GM12878 (cell line): ENCODE measurements at regions not wholly inside any gene's neighbourhood (a gene's known extent, or its start where the extent isn't known, plus 50 kb on each side); places are given as distances from the start of the nearest gene placed in this dataset.

Source experiments
- ATAC-seq: fragments of 200-7000 bp; cut with Tn5 transposase; 3 replicates; pipeline ENCODE4 v1.9.1; 2020; ENCODE audit warnings: mild to moderate bottlenecking, moderate library complexity
- BruUV-seq: library from RNA; stranded (reverse); fragments of 400-500 nt; replicated peaks from 2 replicates; lab custom pipeline; 2021; lab: Mats Ljungman, UMichigan
- CTCF ChIA-PET: fragments of 300-600 bp; sonication (Branson Sonifier 250); formaldehyde crosslinking; extraction: SDS; loops from one replicate; lab custom pipeline; 2021; ENCODE audit warnings: inconsistent platforms; lab: Yijun Ruan, JAX
- POLR2A ChIA-PET: fragments of 350-600 bp; formaldehyde crosslinking; extraction: SDS; loops from one replicate; lab custom pipeline; 2021; ENCODE audit warnings: inconsistent platforms; lab: Charles Lee
- RAD21 ChIA-PET: fragments of 300-600 bp; sonication (Branson Sonifier 250); formaldehyde crosslinking; loops from one replicate; lab custom pipeline; 2023; ENCODE audit warnings: antibody characterized with exemption; ENCODE audit not compliant: unreplicated experiment; lab: Charles Lee
- SMC1A ChIA-PET: fragments of 300-600 bp; sonication (Branson Sonifier 250); formaldehyde crosslinking; loops from one replicate; lab custom pipeline; 2023; ENCODE audit not compliant: unreplicated experiment, uncharacterized antibody; lab: Charles Lee
- DNase-seq: peaks from one replicate; pipeline ENCODE4 v3.0.0-alpha.2; 2011; ENCODE audit warnings: low read depth, low spot score
- FAIRE-seq: peaks from 3 replicates; lab custom pipeline; 2011; peaks lifted over from hg19 to GRCh38; lab: Jason Lieb, UNC
- H2AFZ ChIP-seq: 2 replicates; pipeline ENCODE4 v1.6.0; 2011; ENCODE audit warnings: low read depth, low read length, control low read depth; ENCODE audit not compliant: control insufficient read depth
- H3K27ac ChIP-seq: 2 replicates; pipeline ENCODE4 v1.5.1; 2011; ENCODE audit warnings: control low read depth; ENCODE audit not compliant: control insufficient read depth, insufficient read depth
- H3K27me3 ChIP-seq, 2 experiments: replicated peaks in 1 of 2; 2 replicates each; pipeline versions ENCODE4 v1.6.0 to v1.6.1; 2011; ENCODE audit warnings: low read length in 1 of 2; ENCODE audit not compliant: control insufficient read depth in 2 of 2, insufficient read depth in 2 of 2
- H3K36me3 ChIP-seq, 2 experiments: 2 replicates each; pipeline ENCODE4 v1.5.1; 2011; ENCODE audit warnings: low read length in 1 of 2; ENCODE audit not compliant: control insufficient read depth in 2 of 2, insufficient read depth in 2 of 2
- H3K4me1 ChIP-seq: 2 replicates; pipeline ENCODE4 v1.6.1; 2011; ENCODE audit warnings: mild to moderate bottlenecking, low read length, moderate library complexity, mixed read lengths; ENCODE audit not compliant: control insufficient read depth, insufficient read depth
- H3K4me2 ChIP-seq: 2 replicates; pipeline ENCODE4 v1.6.0; 2011; ENCODE audit warnings: control low read depth; ENCODE audit not compliant: control insufficient read depth, insufficient read depth
- H3K4me3 ChIP-seq: fragments of 200-600 bp; sonication (generic); 2 replicates; pipeline ENCODE4 v1.5.1; 2016
- H3K79me2 ChIP-seq: 2 replicates; pipeline ENCODE4 v1.6.0; 2011; ENCODE audit warnings: low read length; ENCODE audit not compliant: control insufficient read depth, insufficient read depth
- H3K9ac ChIP-seq: 2 replicates; pipeline ENCODE4 v1.8.0; 2011; ENCODE audit warnings: low read length, control low read depth, mixed read lengths; ENCODE audit not compliant: control insufficient read depth, insufficient read depth
- H3K9me3 ChIP-seq: replicated peaks from 3 replicates; pipeline ENCODE4 v1.5.1; 2011; ENCODE audit warnings: mild to moderate bottlenecking, low read length; ENCODE audit not compliant: control insufficient read depth, insufficient read depth
- H4K20me1 ChIP-seq: 2 replicates; pipeline ENCODE4 v1.6.0; 2011; ENCODE audit not compliant: control insufficient read depth, insufficient read depth
- ASH2L ChIP-seq: fragments of 300-600, 200-600 bp; sonication (generic); IDR thresholded peaks from 2 replicates; pipeline ENCODE4 v1.6.1; 2017; ENCODE audit warnings: low read depth, mild to moderate bottlenecking, borderline replicate concordance
- BCL11A ChIP-seq: IDR thresholded peaks from 2 replicates; pipeline ENCODE4 v1.6.1; 2011; ENCODE audit warnings: low read depth, low read length
- CEBPB ChIP-seq, 2 experiments: fragments of 150-350 bp in 1 of 2; IDR thresholded peaks; 2 replicates each; pipeline ENCODE4 v1.6.1; 2012 to 2014; ENCODE audit warnings: low read depth in 2 of 2, low read length in 2 of 2, borderline replicate concordance in 1 of 2, inconsistent platforms in 1 of 2
- EED ChIP-seq: sonication (generic); IDR thresholded peaks from 2 replicates; pipeline ENCODE4 v1.6.1; 2016; ENCODE audit warnings: antibody characterized with exemption, low read depth
- MEF2B ChIP-seq: fragments of 450-650 bp; IDR thresholded peaks from 2 replicates; pipeline ENCODE4 v1.6.1; 2018; ENCODE audit warnings: mild to moderate bottlenecking, moderate library complexity; ENCODE audit not compliant: partially characterized antibody, poor library complexity, severe bottlenecking
- SIN3A ChIP-seq: IDR thresholded peaks from 2 replicates; pipeline ENCODE4 v1.6.1; 2012; ENCODE audit warnings: low read depth, low read length, improper control_type of control experiment
- SMARCA5 ChIP-seq: fragments of 450-650 bp; IDR thresholded peaks from 2 replicates; pipeline ENCODE4 v1.6.1; 2017; ENCODE audit warnings: mild to moderate bottlenecking
- SP1 ChIP-seq: IDR thresholded peaks from one replicate; pipeline ENCODE4 v1.6.1; 2011; ENCODE audit warnings: low read depth, low read length
- WGBS: methylation state at CpG from one replicate; pipeline ENCODE4 v1.1.6; 2016; ENCODE audit warnings: low lambda C conversion rate; ENCODE audit not compliant: insufficient replicate concordance, insufficient coverage; ENCODE audit errors: missing lambda C conversion rate; 5-methylcytosine and 5-hydroxymethylcytosine counted together
- in situ Hi-C: fragments of 300-500 bp; cut with MboI; formaldehyde crosslinking; loops from 9 replicates; pipeline ENCODE4 v1.14.3; 2018; ENCODE audit warnings: mixed read lengths
- intact Hi-C: fragments of 100-400 bp; cut with micrococcal nuclease; formaldehyde crosslinking; loops from one replicate; pipeline ENCODE4 v1.14.2; 2022; ENCODE audit not compliant: unreplicated experiment
- TF ChIP-seq, protein P1 (sequence below): IDR thresholded peaks from 2 replicates; pipeline ENCODE4 v1.6.1; 2011; ENCODE audit warnings: low read depth, mild to moderate bottlenecking, low read length, moderate library complexity, borderline replicate concordance; ENCODE audit errors: extremely low read depth
- TF ChIP-seq, protein P2 (sequence below): IDR thresholded peaks from 2 replicates; pipeline ENCODE4 v1.6.1; 2011; ENCODE audit warnings: borderline replicate concordance, low read depth, mild to moderate bottlenecking, moderate library complexity, mixed read lengths, low read length; ENCODE audit not compliant: insufficient read depth; ENCODE audit errors: extremely low read length

DNA sequence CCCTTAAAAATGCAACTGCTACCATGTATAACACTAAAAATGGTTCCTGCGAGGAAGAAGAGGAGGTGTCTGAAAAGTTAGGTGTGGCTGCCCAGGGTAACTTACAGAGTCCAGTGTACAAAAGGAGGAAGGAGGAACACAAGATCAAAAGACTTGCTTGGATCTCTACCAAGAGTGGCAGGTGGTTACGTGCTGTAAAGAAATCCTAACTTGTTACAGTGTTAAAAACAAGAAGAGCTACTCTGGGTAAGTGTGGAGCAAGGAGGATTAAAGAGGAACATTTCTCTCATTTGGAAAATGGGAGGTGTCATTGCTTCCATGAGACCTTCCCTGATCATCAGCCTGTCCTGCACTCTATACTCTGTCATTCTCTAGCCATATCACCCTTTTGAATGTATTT is 242.0 kb downstream of the PTTG2 start:
- no TSS peak for BruUV-seq
- in situ Hi-C loops, result no loop called here
- no peak overlapping the region for H3K27ac ChIP-seq
- H3K36me3 ChIP-seq, result no peaks in the 10 kb centered on the region
- SMC1A ChIA-PET, result interaction anchor here (0.9 to 2.0 kb wide), 4 partner anchors 10 to 183 kb away, joined by 3 to 7 read pairs (median 3); no protein-coding TSS in a partner anchor
- TF ChIP-seq BCL11A, result no peak
- TF ChIP-seq, protein P1, sequence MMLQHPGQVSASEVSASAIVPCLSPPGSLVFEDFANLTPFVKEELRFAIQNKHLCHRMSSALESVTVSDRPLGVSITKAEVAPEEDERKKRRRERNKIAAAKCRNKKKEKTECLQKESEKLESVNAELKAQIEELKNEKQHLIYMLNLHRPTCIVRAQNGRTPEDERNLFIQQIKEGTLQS, result no peak
- TF ChIP-seq CEBPB (IDR thresholded peaks at IDR 0.05; ENCODE audit: borderline replicate concordance in 1 of 2, low read depth in 2 of 2, low read length in 2 of 2), result no peak
- no peak for TF ChIP-seq ASH2L
- TF ChIP-seq SP1, result no peak
- TF ChIP-seq SIN3A, result no peak
- no peak for TF ChIP-seq SMARCA5
- TF ChIP-seq EED, result no peak
- TF ChIP-seq, protein P2, sequence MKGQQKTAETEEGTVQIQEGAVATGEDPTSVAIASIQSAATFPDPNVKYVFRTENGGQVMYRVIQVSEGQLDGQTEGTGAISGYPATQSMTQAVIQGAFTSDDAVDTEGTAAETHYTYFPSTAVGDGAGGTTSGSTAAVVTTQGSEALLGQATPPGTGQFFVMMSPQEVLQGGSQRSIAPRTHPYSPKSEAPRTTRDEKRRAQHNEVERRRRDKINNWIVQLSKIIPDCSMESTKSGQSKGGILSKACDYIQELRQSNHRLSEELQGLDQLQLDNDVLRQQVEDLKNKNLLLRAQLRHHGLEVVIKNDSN, result no peak
- TF ChIP-seq MEF2B, result no peak
- peak overlapping the region; percentile 15 for H2AFZ ChIP-seq
- RAD21 ChIA-PET, result interaction anchor here (2.3 kb wide), 1 partner anchor 474 kb away, joined by 10 read pairs; no protein-coding TSS in a partner anchor
- no peak overlapping the region for H3K4me3 ChIP-seq
- POLR2A ChIA-PET, result no interaction called here
- H3K27me3 ChIP-seq, result no peaks in the 10 kb centered on the region
- ATAC-seq, result no peak
- CTCF ChIA-PET, result interaction anchor here (1.6 to 6.3 kb wide), 2 partner anchors 22 to 473 kb away, joined by 4 to 25 read pairs; no protein-coding TSS in a partner anchor
- no peak for FAIRE-seq
- no peak overlapping the region for H3K4me2 ChIP-seq
- no peak overlapping the region for H3K9ac ChIP-seq
- intact Hi-C loops, result no loop called here
- 64% methylated on average over 2 of the region's 2 CpGs for WGBS
- no peaks in the 10 kb centered on the region for H4K20me1 ChIP-seq
- no peaks in the 10 kb centered on the region for H3K79me2 ChIP-seq
- DNase-seq, result no peak
- H3K4me1 ChIP-seq, result no peaks in the 10 kb centered on the region
- no peaks in the 10 kb centered on the region for H3K9me3 ChIP-seq
